Stomach (tissue), 4 donors: ENCODE measurements at regions not wholly inside any gene's neighbourhood (a gene's known extent, or its start where the extent isn't known, plus 50 kb on each side); places are given as distances from the start of the nearest gene placed in this dataset.

ENCODE experiments used
- EP300 ChIP-seq: sonication (generic); formaldehyde crosslinking; IDR thresholded peaks from one replicate; pipeline ENCODE4 v1.6.1; 2017; ENCODE audit warnings: antibody characterized with exemption
- POLR2A ChIP-seq, 4 donors: fragments of 450-650 bp; IDR thresholded peaks; one replicate each; pipeline ENCODE4 v1.6.1; 2016; ENCODE audit warnings: antibody characterized with exemption in 4 of 4, control low read depth in 2 of 4, mild to moderate bottlenecking in 1 of 4, moderate library complexity in 1 of 4
- POLR2AphosphoS5 ChIP-seq, 3 donors: sonication (generic); formaldehyde crosslinking; IDR thresholded peaks; one replicate each; pipeline ENCODE4 v1.6.1; 2016; ENCODE audit warnings: antibody characterized with exemption in 3 of 3
- TF ChIP-seq, protein P1 (sequence below), 7 experiments: fragments of 450-650 bp in 4 of 7; fragments of 200-600 bp in 3 of 7; sonication (generic) in 3 of 7; IDR thresholded peaks; one replicate each; pipeline ENCODE4 v1.5.1; 2016 to 2019; ENCODE audit warnings: antibody characterized with exemption in 7 of 7, control low read depth in 2 of 7, mild to moderate bottlenecking in 1 of 7

- TF ChIP-seq POLR2AphosphoS5 (IDR thresholded peaks at IDR 0.05): no peak
- TF ChIP-seq, protein P1, sequence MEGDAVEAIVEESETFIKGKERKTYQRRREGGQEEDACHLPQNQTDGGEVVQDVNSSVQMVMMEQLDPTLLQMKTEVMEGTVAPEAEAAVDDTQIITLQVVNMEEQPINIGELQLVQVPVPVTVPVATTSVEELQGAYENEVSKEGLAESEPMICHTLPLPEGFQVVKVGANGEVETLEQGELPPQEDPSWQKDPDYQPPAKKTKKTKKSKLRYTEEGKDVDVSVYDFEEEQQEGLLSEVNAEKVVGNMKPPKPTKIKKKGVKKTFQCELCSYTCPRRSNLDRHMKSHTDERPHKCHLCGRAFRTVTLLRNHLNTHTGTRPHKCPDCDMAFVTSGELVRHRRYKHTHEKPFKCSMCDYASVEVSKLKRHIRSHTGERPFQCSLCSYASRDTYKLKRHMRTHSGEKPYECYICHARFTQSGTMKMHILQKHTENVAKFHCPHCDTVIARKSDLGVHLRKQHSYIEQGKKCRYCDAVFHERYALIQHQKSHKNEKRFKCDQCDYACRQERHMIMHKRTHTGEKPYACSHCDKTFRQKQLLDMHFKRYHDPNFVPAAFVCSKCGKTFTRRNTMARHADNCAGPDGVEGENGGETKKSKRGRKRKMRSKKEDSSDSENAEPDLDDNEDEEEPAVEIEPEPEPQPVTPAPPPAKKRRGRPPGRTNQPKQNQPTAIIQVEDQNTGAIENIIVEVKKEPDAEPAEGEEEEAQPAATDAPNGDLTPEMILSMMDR (IDR thresholded peaks at IDR 0.05): no peak
- no peak for TF ChIP-seq POLR2A (IDR thresholded peaks at IDR 0.05)
- TF ChIP-seq EP300: no peak
These were observed 379.7 kb downstream of the RPS24 start for GRCh38 chr10:78413076-78414055.
